HL-60 (cell line): ENCODE measurements at regions not wholly inside any gene's neighbourhood (a gene's known extent, or its start where the extent isn't known, plus 50 kb on each side); places are given as distances from the start of the nearest gene placed in this dataset.

Experiments
- DNase-seq, 2 experiments: peaks; one replicate each; pipeline ENCODE4 v3.0.0-alpha.2; 2010 to 2020; ENCODE audit warnings: low read depth in 1 of 2, low spot score in 1 of 2
- H3K27ac ChIP-seq: fragments of 250-450 bp; sonication (Bioruptor Pico); replicated peaks from 2 replicates; pipeline ENCODE4 v1.5.1; 2020; ENCODE audit warnings: mild to moderate bottlenecking, moderate library complexity
- H3K27me3 ChIP-seq: fragments of 250-450 bp; sonication (Bioruptor Pico); 2 replicates; pipeline ENCODE4 v1.5.1; 2021; ENCODE audit warnings: mild to moderate bottlenecking, moderate library complexity; ENCODE audit not compliant: insufficient read depth, poor library complexity, severe bottlenecking
- H3K4me3 ChIP-seq: replicated peaks from 2 replicates; pipeline ENCODE4 v1.5.1; 2011; ENCODE audit warnings: mild to moderate bottlenecking, control low read depth, low read length; ENCODE audit not compliant: insufficient read depth
- CTCF ChIP-seq: IDR thresholded peaks from one replicate; pipeline ENCODE4 v1.5.1; 2011; ENCODE audit warnings: low read length, control low read depth, inconsistent platforms; ENCODE audit not compliant: insufficient read depth
- GABPA ChIP-seq: IDR thresholded peaks from 2 replicates; pipeline ENCODE4 v1.6.1; 2012; ENCODE audit warnings: low read depth
- POLR2AphosphoS5 ChIP-seq: IDR thresholded peaks from 2 replicates; pipeline ENCODE4 v1.6.1; 2012; ENCODE audit warnings: low read depth
- SPI1 ChIP-seq: IDR thresholded peaks from 2 replicates; pipeline ENCODE4 v1.6.1; 2012; ENCODE audit warnings: low read depth, mild to moderate bottlenecking, borderline replicate concordance
- TF ChIP-seq, protein P1 (sequence below): IDR thresholded peaks from 2 replicates; pipeline ENCODE4 v1.6.1; 2012; ENCODE audit warnings: low read depth; ENCODE audit not compliant: insufficient replicate concordance

- TF ChIP-seq CTCF, result no peak
- TF ChIP-seq GABPA, result no peak
- no peak for TF ChIP-seq SPI1
- no peak for TF ChIP-seq POLR2AphosphoS5
- TF ChIP-seq, protein P1, sequence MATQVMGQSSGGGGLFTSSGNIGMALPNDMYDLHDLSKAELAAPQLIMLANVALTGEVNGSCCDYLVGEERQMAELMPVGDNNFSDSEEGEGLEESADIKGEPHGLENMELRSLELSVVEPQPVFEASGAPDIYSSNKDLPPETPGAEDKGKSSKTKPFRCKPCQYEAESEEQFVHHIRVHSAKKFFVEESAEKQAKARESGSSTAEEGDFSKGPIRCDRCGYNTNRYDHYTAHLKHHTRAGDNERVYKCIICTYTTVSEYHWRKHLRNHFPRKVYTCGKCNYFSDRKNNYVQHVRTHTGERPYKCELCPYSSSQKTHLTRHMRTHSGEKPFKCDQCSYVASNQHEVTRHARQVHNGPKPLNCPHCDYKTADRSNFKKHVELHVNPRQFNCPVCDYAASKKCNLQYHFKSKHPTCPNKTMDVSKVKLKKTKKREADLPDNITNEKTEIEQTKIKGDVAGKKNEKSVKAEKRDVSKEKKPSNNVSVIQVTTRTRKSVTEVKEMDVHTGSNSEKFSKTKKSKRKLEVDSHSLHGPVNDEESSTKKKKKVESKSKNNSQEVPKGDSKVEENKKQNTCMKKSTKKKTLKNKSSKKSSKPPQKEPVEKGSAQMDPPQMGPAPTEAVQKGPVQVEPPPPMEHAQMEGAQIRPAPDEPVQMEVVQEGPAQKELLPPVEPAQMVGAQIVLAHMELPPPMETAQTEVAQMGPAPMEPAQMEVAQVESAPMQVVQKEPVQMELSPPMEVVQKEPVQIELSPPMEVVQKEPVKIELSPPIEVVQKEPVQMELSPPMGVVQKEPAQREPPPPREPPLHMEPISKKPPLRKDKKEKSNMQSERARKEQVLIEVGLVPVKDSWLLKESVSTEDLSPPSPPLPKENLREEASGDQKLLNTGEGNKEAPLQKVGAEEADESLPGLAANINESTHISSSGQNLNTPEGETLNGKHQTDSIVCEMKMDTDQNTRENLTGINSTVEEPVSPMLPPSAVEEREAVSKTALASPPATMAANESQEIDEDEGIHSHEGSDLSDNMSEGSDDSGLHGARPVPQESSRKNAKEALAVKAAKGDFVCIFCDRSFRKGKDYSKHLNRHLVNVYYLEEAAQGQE, result no peak
- no peak for DNase-seq
- no peak overlapping the region for H3K27ac ChIP-seq
Observed at GRCh38 chr7:33853361-33854062, 51.8 kb upstream of the BMPER start.

GRCh38 chr7:33854178-33854577 is 51.2 kb upstream of the BMPER start:
- H3K27me3 ChIP-seq, result no peaks in the 10 kb centered on the region
- H3K4me3 ChIP-seq, result no peak overlapping the region
- no peak overlapping the region for H3K27ac ChIP-seq
- DNase-seq, result no peak
- TF ChIP-seq GABPA (no peak), SPI1 (no peak), POLR2AphosphoS5 (no peak), CTCF (no peak)
- TF ChIP-seq, protein P1, result no peak

More at GRCh38 chr7:33853361-33854062, 51.8 kb upstream of the BMPER start:
- no peak overlapping the region for H3K4me3 ChIP-seq
- no peaks in the 10 kb centered on the region for H3K27me3 ChIP-seq

DNA sequence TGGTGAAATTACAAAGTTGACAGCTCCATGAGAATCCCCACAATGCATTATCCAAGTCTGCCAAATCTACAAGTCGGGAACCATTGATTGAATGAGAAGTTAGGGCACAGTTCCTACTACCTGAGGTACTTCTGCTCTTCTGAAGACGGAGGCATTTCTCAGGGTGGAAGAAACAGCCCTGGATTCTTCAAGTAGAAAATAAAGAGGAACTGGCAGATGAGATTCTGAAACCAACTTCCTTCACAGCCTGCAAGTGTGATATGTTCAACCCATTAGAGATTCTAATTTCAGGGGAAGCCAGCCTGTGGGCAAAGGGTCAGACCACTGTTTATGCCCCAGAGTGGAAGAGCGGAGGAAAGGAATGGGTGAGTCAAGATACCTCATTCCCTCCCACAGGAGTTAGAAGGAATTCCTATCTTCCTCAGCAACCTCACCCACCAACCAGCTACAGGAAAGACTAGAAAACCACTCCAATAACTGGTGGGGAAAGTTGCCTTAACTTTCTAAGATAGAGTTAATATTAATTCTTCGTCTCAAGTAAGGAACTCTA is 50.5 kb upstream of the BMPER start:
- H3K4me3 ChIP-seq, result no peak overlapping the region
- peak in 1 of 2 experiments; percentile 15 for DNase-seq
- no peak overlapping the region for H3K27ac ChIP-seq
- TF ChIP-seq GABPA (no peak), SPI1 (peak; percentile 89)
- H3K27me3 ChIP-seq, result no peaks in the 10 kb centered on the region
